A673 (cell line): ENCODE measurements at regions not wholly inside any gene's neighbourhood (a gene's known extent, or its start where the extent isn't known, plus 50 kb on each side); places are given as distances from the start of the nearest gene placed in this dataset.

Experiments
- CTCF ChIP-seq: fragments of 300-800, 200-600 bp; sonication (generic); conservative IDR thresholded peaks from 2 replicates; pipeline ENCODE4 v1.5.1; 2017; ENCODE audit warnings: low read depth, mild to moderate bottlenecking, antibody characterized with exemption, low read length, moderate library complexity, mixed read lengths
- EZH2 ChIP-seq: fragments of 200-600 bp; sonication (generic); IDR thresholded peaks from 2 replicates; pipeline ENCODE4 v1.6.1; 2017; ENCODE audit warnings: borderline replicate concordance, low read depth, mild to moderate bottlenecking, mixed read lengths, antibody characterized with exemption, low read length; ENCODE audit not compliant: poor library complexity, severe bottlenecking

GRCh38 chr2:15006667-15007066 lies 374.1 kb downstream of the LRATD1 start:
- TF ChIP-seq CTCF, result no peak
- TF ChIP-seq EZH2, result no peak
